ENCODE measurements at regions not wholly inside any gene's neighbourhood (a gene's known extent, or its start where the extent isn't known, plus 50 kb on each side); places are given as distances from the start of the nearest gene placed in this dataset.
"Not testable (repeated sequence)": the region's sequence is repeated elsewhere in the genome, so short reads cannot be mapped to it uniquely, and the experiment has no call there.

DNA sequence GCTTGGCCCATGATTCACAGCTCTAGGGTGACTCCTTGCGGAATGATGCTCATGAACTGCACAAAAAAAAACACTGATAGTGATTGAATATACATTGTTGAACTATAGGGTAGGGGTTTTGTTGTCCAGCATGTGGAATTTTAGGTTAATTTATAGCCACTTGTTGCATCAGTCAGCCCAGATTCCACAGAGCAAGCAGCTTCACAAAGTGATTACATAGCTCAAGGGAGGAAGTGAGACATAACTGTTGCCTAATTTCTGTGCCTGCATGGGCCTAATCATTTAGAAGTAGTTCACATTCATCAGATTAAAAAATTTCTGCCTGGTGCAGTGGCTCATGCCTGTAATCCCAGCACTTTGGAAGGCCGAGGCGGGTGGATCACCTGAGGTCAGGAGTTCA, 142.2 kb upstream of the ZNF722 start:
- not testable (repeated sequence) for H3K4me1 ChIP-seq, H4K20me1 ChIP-seq, H3K4me3 ChIP-seq, H3K36me3 ChIP-seq, H3K27ac ChIP-seq, H3K27me3 ChIP-seq, H3K9ac ChIP-seq, H3K4me2 ChIP-seq
- H3K9me3 ChIP-seq: peaks cover 80% of the 10 kb centered on the region

DNA sequence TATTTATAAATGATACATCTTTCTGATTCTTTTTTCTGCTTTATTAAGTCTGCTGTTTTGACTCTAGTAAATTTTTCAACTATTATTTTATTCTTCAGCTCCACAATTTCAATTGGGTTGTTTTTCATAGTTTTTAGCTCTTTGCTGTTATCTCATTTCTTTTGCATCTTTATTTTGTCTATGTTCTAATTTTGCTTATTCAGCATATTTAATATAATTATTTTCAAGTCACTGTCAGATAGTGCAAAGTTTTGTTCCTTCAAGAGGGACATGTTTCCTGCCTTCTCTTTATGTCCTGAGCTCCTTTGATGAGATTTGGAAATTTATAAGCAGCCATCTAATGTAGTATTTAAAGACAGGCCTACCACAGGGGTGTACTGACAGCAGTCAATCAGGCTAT, 131.5 kb upstream of the ZNF722 start:
- no peak overlapping the region; the same call in 1 of the 2 replicates for H3K27ac ChIP-seq
- H3K9ac ChIP-seq: no peak overlapping the region
- H3K36me3 ChIP-seq: no peaks in the 10 kb centered on the region; the same call in 1 of the 2 replicates
- no peak overlapping the region; the same call in 1 of the 2 replicates for H3K4me2 ChIP-seq
- no peaks in the 10 kb centered on the region for H4K20me1 ChIP-seq
- peaks cover 14% of the 10 kb centered on the region for H3K4me1 ChIP-seq
- H3K4me3 ChIP-seq: no peak overlapping the region
- H3K27me3 ChIP-seq: no peaks in the 10 kb centered on the region
- H3K9me3 ChIP-seq: peaks cover 90% of the 10 kb centered on the region
- no peak for TF ChIP-seq Cebpa-rat (IDR thresholded peaks at IDR 0.05)

DNA sequence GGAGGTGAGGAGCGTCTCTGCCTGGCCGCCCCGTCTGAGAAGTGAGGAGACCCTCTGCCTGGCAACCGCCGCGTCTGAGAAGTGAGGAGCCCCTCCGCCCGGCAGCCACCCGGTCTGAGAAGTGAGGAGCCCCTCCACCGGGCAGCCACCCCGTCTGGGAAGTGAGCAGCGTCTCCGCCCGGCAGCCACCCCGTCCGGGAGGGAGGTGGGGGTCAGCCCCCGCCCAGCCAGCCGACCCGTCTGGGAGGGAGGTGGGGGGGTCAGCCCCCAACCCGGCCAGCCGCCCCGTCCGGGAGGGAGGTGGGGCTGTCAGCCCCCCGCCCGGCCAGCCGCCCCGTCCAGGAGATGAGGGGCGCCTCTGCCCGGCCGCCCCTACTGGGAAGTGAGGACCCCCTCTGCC, 124.4 kb upstream of the ZNF722 start:
- H3K9me3 ChIP-seq: peaks cover 91% of the 10 kb centered on the region
- H4K20me1 ChIP-seq: not testable (repeated sequence)

DNA sequence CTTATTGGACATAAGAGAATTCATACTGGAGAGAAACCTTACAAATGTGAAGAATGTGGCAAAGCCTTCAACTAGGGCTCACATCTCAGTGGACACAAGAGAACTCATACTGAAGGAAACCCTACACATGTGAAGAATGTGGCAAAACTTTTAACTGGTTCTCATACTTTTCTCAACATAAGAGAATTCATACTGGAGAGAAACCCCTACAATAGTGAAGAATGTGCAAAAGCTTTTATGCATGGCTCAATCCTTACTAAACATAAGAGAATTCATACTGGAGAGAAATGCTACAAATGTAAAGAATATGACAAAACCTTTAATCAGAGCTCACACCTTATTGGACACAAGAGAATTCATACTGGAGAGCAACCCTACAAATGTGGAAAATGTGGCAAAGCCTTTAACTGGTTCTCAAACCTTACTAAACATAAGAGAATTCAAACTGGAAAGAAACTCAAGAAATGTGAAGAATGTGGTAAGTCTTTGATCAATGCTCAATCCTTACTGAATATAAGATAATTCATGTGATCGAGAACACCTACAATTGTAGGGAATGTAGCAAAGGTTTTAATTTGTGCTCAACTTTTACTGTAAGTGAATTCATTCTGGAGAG, 121.8 kb upstream of the ZNF722 start:
- no peaks in the 10 kb centered on the region for H3K36me3 ChIP-seq
- TF ChIP-seq Cebpa-rat (IDR thresholded peaks at IDR 0.05): no peak
- no peaks in the 10 kb centered on the region for H4K20me1 ChIP-seq
- H3K9me3 ChIP-seq: peaks cover 94% of the 10 kb centered on the region
- no peaks in the 10 kb centered on the region for H3K27me3 ChIP-seq
- H3K27ac ChIP-seq: no peak overlapping the region
- no peaks in the 10 kb centered on the region for H3K4me1 ChIP-seq
- H3K4me2 ChIP-seq: no peak overlapping the region
- H3K4me3 ChIP-seq: no peak overlapping the region
- H3K9ac ChIP-seq: no peak overlapping the region

More for the DNA sequence above, 124.4 kb upstream of the ZNF722 start:
- not testable (repeated sequence) for H3K27ac ChIP-seq, H3K36me3 ChIP-seq, H3K4me3 ChIP-seq, H3K27me3 ChIP-seq, H3K9ac ChIP-seq, H3K4me1 ChIP-seq, H3K4me2 ChIP-seq

DNA sequence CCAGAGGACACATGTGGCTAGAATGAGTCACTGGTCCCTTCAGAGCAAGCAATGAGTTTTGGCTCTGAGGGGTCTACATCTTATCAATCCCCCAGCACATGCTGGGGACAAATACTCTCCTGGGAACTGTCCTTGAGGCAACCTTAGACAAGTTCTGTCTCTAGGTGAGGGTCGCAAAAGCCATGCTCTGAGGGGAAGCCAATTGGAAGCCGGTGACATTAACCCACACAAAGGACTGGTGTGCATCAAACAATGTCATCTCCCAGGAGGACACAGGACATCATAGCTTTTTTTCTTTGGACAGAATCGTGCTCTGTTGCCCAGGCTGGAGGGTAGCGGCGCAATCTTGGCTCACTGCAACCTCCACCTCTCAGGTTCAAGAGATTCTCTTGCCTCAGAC, 111.6 kb upstream of the ZNF722 start:
- H3K9me3 ChIP-seq: peaks cover 95% of the 10 kb centered on the region

DNA sequence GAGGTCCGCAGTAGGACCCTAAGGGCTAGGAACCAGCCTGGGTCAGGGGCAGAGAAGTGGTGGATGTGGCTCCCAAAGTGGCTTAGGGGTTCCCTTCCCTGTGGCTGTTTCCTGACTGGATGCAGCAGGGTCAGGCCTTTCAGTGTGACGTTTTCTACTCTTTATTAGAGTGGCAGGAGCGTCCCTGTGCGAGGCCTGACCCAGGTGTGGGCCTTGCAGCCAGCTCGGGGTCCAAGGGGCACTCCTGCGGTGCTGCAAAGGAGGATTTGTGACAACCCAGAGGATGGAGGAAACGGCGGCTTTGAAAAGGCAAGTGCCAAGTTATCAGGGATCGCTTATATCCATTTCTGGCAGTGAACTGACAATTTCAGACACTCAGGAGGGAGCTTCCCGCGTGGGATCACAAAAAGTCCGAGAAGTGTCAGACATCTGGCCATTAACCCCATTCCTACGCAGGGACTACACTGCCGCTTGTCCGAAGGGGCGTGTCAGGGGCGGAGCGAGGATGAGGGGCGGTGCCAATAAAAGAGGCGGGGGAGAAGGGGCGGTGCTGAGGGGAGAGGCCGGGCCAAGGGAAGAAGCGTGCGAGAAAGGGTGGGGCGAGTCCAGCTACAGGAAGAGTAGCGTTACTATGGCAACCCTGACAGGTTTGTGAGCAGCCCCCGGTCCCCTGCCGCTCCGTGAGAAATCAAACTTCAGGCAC, 98.8 kb upstream of the ZNF722 start:
- no peaks in the 10 kb centered on the region for H3K27me3 ChIP-seq
- peaks cover 24% of the 10 kb centered on the region for H3K9me3 ChIP-seq
- H3K36me3 ChIP-seq: peaks cover 3% of the 10 kb centered on the region; the same call in 1 of the 2 replicates
- peak overlapping the region; percentile 93 for H3K4me3 ChIP-seq
- no peaks in the 10 kb centered on the region for H4K20me1 ChIP-seq
- H3K9ac ChIP-seq: peak overlapping the region; percentile 88
- H3K27ac ChIP-seq: no peak overlapping the region
- peaks cover 9% of the 10 kb centered on the region for H3K4me1 ChIP-seq
- TF ChIP-seq Cebpa-rat (IDR thresholded peaks at IDR 0.05): no peak
- peak overlapping the region; percentile 94 for H3K4me2 ChIP-seq

More for the DNA sequence above, 111.6 kb upstream of the ZNF722 start:
- H3K9ac ChIP-seq: no peak overlapping the region
- no peak for TF ChIP-seq Cebpa-rat (IDR thresholded peaks at IDR 0.05)
- no peaks in the 10 kb centered on the region for H4K20me1 ChIP-seq
- no peak overlapping the region for H3K4me2 ChIP-seq
- H3K4me3 ChIP-seq: no peak overlapping the region
- H3K36me3 ChIP-seq: no peaks in the 10 kb centered on the region
- H3K4me1 ChIP-seq: no peaks in the 10 kb centered on the region
- H3K27ac ChIP-seq: no peak overlapping the region
- no peaks in the 10 kb centered on the region for H3K27me3 ChIP-seq

DNA sequence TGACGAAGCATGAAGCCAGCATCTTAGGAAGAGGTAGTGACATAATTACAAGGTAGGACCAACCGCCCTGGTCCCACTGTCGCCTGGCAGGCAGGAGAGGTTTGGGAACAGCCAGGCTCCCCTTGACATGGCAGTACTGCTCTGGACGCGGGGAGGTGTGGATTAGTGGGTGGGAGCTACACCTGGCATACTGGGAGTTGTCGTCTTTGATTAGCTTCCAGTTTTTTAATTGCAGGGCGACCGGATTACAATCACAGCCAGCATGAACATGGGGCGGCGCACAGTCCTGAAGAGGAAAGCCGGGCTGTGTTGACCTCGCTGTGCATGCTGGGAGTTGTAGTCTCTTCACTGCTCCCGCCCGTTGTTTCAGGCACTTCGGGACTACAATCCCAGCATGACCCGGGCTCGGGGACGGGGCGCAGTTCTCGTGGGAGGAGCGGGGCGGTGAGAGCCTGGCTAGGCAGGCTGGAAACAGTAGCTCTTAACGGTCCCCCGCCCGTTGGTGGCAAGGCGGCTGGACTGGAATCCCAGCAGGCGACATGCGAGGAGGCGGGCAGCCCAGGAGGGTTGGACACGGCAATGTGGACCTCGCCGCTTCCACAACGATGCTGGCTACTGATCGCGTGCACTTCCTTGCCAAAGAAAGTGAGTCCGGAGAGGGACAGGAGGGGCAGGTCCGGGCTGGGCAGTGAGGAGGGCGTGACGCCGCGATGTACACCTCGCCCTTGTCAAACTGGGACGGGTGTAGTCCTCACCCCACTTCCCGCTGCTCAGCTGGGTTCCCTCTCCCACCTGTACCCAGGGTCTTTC, 98.0 kb upstream of the ZNF722 start:
- Histone ChIP-seq H3K9me3 (peaks cover 32% of the 10 kb centered on the region), H3K36me3 (peaks cover 11% of the 10 kb centered on the region), H3K4me3 (peak overlapping the region; percentile 93), H3K9ac (peak overlapping the region; percentile 88), H3K27ac (peak overlapping the region; percentile 75), H3K27me3 (no peaks in the 10 kb centered on the region), H4K20me1 (no peaks in the 10 kb centered on the region), H3K4me1 (peaks cover 9% of the 10 kb centered on the region), H3K4me2 (peak overlapping the region; percentile 94)
- no peak for TF ChIP-seq Cebpa-rat (IDR thresholded peaks at IDR 0.05)

DNA sequence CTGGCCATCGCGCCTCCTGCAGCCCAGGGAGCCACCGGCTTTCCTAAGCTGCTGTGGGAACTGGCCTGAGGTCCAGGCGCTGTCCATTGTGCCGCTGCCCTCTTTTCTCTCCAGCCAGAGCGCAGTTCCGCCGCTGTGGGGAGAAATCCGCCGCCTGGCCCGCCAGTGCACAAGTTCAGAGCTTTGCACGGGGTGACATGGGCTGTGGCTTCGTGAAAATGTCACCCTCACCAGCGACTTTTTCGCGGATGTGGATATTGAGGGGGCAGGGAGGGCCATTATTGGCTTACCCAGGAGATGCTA, 97.5 kb upstream of the ZNF722 start:
- Histone ChIP-seq H3K9ac (peak overlapping the region; percentile 88), H3K9me3 (peaks cover 37% of the 10 kb centered on the region), H3K36me3 (peaks cover 16% of the 10 kb centered on the region), H3K4me3 (peak overlapping the region; percentile 93), H3K27ac (peak overlapping the region; percentile 75), H3K4me2 (peak overlapping the region; percentile 94)
- not testable (repeated sequence) for H4K20me1 ChIP-seq, H3K4me1 ChIP-seq, H3K27me3 ChIP-seq

DNA sequence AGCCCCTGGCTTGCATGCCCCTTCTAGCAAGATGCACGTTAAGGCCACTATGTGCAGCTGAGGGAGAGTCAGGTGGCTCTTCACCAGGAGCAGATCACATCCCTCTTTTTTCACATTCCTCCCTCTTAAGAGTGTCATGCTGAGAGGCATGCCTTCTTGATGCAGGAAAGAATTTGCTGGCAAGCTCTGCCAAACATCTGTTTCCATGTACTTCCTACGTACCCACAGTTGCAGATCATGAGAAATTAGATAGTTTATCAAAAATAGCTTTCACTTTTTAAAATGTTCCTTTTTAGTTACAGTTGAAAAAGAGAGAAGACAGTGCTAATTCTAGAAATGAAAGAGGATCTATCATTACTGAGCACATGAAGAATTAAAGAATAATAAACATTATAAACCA, 79.7 kb upstream of the ZNF722 start:
- Histone ChIP-seq H3K27me3 (no peaks in the 10 kb centered on the region), H3K9me3 (peaks cover 69% of the 10 kb centered on the region), H3K27ac (no peak overlapping the region), H3K4me3 (no peak overlapping the region), H4K20me1 (no peaks in the 10 kb centered on the region), H3K9ac (no peak overlapping the region), H3K4me2 (no peak overlapping the region), H3K4me1 (no peaks in the 10 kb centered on the region; the same call in 1 of the 2 replicates), H3K36me3 (peaks cover 58% of the 10 kb centered on the region)
- TF ChIP-seq Cebpa-rat (IDR thresholded peaks at IDR 0.05): no peak

DNA sequence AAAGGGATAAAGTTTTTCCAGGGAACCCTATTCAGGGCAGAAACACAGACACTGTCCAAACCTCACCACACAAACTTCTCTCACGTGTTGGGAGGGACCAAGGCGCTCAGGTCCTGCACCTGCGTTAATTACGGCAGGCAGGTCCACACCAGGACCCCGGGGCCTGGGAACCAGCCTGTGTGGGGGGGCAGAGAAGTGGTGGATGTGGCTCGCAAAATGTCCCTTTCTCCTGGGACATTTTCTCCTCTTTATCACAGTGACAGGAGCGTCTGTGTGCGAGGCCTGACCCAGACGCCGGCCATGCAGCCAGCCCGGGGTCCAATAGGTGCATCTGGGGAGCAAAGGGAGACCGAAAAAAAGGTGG, 73.4 kb upstream of the ZNF722 start:
- Histone ChIP-seq H3K27ac (peak overlapping the region; percentile 100), H4K20me1 (no peaks in the 10 kb centered on the region), H3K9me3 (peaks cover 40% of the 10 kb centered on the region), H3K36me3 (peaks cover 23% of the 10 kb centered on the region), H3K4me1 (peaks cover 19% of the 10 kb centered on the region), H3K27me3 (no peaks in the 10 kb centered on the region), H3K4me3 (peak overlapping the region; percentile 85), H3K4me2 (peak overlapping the region; percentile 94), H3K9ac (peak overlapping the region; percentile 99)
- TF ChIP-seq Cebpa-rat (IDR thresholded peaks at IDR 0.05): no peak

All from BLaER1 (cell line).